T-helper 1 cell treated with Interleukin-12 subunit alpha and Interleukin-12 subunit beta and Interleukin-4 antibody, amounts not matched to agents 30 ng/mL and 1 ng/mL, for 36 hours (primary cell): ENCODE measurements at regions not wholly inside any gene's neighbourhood (a gene's known extent, or its start where the extent isn't known, plus 50 kb on each side); places are given as distances from the start of the nearest gene placed in this dataset.

Experiments
- intact Hi-C: fragments of 100-400 bp; cut with micrococcal nuclease; formaldehyde crosslinking; loops from one replicate; pipeline ENCODE4 v1.15.1; 2024

DNA sequence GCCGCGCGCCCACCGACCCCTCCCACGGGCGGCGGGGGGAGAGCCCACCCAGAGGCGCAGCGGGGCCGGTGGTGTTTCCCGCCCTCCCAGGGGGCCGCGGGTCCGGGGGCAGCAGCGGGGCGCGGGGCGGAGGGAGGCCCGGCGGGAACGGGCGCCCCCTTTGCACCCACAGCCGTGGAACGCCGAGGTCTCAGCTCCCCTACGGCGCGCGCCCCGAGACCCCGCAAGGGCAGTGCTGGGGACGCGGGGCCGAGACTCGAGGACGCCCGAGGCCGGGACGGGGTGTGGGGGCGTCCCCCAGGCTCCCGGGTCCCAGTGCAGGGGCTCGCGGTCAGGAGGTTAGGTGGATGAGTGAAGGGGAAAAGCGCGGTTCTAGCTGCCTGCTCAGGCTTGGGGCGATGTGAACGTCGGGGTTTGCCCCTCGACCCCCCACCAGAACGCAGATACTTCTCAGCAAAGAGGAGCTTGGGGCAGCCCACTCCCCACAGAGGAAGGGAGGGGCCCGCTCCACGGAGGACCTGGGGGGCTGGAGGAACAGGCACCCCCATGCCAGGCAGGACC lies 65.5 kb upstream of the BHLHE23 start:
- intact Hi-C loops: no loop called here

DNA sequence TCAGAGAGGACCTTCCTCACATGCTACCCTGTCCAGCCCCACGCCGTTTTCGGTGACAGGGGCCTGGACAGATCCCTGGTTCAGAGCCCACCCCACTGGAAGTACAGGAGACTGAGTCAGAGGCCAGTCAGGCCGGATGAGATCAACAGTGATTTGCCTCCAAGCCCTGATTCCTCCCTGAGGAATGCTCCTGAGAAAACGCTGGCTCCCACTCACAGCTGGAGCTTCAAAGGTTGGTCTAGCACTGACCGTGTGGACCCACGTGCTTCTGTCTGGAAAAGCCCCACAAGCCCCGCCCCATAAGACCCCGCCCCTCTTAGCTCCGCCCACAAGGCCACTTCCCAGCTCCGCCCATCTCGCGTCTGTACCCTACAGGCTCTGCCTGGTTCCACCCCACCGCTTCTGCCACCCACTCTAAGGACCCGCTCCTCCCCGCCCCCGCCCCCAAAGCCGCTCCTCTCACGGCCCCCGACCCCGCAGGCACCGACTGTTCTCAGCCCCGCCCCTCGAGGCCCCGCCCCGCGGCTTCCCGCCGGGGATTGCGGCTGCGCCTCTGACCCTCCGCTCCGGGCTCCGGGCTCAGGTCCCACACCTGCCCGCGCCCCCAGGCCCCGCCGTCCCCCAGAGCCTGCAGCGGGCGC lies 64.9 kb upstream of the BHLHE23 start:
- intact Hi-C loops: no loop called here

DNA sequence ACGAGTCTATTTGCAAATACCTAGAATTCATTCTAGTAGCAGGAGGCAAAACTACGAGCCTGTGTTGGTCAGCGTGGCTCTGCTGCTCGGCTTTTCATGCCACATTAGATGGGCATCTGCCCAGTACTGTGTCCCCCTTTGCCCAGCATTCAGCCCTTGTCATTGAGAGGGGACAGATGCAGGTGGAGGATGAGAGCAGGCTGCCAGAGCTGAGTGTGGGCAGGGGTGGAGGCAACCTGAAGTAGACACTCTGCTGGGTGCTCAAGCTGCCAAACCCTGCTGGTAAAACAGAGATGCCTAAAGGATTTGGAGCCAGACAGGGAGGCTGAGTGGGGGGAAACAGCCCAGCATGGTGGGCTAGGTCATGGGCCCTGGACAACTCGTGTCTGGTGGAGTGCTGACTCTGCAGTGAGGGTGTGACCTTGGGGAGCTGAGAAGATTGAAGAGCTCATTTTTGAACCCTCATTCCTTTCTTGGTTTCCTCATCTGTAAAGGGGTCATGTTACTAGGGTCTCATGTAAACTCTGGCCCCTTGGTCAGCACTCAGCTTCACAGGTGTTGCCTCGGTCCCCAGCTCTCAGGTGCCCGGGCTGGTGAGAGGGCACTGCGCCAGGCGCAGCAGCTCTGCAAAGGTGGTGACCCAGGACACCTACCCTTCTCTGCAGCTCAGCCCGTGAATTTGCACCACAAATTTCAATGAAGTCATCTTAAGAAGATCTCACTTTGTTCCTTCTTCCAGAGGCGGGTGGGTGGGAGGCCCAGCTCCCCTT lies 64.2 kb upstream of the BHLHE23 start:
- intact Hi-C loops: no loop called here

DNA sequence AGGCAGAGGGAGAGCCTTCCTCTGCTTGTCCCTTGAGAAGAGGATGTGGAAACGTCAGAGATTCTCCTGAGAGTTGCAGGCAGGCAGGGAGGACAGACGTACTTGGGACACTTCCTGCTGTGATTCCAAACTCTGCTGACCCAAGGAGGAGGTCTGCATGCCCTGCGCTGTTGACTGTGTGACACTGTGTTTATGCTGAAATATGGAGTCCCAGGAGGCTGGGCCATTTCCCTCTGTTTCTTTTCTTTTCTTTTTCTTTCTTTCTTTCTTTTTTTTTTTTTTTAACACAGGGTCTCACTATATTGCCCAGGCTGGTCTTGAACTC lies 63.5 kb upstream of the BHLHE23 start:
- intact Hi-C loops: no loop called here

DNA sequence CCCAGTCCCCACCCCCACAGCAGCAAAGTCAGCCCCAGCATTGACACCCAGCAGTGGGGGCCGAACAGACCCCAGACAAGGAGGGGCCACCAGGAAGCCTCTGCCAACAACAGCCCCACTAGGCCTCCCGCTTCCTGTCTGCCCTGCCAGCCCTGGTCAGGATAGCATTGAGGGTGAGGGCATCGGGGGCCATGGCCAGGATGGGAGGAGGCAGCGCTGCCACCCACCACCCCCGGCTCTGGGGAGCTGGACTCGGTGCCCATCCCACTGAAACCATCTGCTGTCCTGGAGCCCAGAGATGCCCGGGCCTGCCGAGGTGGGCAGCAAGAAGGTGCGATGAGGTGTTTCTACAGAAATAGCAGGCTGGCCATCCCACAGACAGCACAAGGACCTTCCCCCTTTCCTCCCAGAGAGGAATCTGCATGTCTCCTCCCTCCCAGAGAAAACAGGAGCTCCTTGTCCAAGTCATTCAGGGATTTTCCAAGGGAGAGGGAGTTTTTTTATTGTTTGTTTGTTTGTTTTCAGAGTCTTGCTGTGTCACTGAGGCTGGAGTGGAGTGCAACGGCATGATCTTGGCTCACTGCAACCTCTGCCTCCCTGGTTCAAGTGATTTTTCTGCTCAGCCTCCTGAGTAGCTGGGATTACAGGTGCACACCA lies 62.1 kb upstream of the BHLHE23 start:
- intact Hi-C loops: no loop called here

GRCh38 chr20:63067721-63068560 lies 61.2 kb upstream of the BHLHE23 start:
- intact Hi-C loops: no loop called here

- intact Hi-C loops: no loop called here
Measured at GRCh38 chr20:63067266-63067635, 60.5 kb upstream of the BHLHE23 start.

DNA sequence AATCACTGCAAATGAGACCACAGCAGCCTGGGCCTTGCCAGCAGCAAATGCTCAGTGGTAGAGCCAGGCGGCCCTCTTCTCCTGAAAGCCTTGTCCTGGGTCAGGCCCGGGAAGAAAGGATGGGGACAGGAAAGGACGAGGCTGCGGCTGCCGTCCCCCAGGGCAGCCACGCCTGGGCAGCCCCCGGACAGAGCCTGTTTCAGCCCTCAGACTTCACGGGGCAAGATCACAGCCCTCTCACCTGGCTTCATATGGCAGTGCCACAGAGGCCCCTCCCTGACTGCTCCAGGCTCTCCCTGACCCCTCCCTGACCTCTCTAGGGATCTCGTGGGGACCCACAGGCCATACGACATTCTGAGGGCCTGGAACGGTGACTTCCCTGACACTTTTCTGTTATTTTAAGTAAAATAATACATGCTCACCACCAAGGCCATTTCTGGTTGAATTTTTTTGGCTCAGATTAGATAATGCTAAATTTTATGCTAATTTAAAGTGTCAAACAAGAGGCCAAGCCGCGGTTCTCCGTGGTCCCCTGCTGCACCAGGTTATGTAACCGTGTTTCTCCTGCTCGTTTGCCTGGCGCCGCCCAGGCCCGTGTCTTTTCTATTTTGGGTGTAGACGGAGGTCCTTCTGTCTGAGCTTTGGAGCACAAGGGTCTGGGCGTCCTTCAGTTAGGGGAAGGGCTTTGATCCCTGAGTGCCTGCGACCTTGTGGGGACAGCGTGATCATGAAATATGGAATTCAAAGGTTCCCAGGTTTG lies 59.9 kb upstream of the BHLHE23 start:
- intact Hi-C loops: no loop called here

GRCh38 chr20:63065911-63066310 lies 59.1 kb upstream of the BHLHE23 start:
- intact Hi-C loops: no loop called here

GRCh38 chr20:63064745-63065711 lies 58.3 kb upstream of the BHLHE23 start:
- intact Hi-C loops: no loop called here

DNA sequence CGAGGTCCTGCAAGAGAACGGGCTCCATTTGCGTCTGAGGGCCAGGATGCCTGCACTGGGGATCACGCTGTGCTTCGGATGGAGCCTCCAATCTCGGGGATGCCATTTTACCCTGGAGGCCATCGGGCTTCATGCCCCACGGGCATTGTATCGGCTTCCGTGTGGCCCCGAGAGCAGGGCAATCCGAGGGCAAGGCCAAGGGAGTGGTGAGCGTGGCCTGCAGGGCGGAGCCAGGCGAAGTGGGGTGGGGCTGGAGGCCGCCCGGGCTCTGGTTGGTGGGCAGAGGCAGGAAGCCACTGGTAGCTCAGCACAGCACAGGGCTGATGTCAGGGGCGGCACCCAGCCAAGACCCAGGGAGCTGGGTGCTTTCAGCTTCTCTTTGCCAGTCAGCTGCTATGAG lies 57.5 kb upstream of the BHLHE23 start:
- intact Hi-C loops: no loop called here

DNA sequence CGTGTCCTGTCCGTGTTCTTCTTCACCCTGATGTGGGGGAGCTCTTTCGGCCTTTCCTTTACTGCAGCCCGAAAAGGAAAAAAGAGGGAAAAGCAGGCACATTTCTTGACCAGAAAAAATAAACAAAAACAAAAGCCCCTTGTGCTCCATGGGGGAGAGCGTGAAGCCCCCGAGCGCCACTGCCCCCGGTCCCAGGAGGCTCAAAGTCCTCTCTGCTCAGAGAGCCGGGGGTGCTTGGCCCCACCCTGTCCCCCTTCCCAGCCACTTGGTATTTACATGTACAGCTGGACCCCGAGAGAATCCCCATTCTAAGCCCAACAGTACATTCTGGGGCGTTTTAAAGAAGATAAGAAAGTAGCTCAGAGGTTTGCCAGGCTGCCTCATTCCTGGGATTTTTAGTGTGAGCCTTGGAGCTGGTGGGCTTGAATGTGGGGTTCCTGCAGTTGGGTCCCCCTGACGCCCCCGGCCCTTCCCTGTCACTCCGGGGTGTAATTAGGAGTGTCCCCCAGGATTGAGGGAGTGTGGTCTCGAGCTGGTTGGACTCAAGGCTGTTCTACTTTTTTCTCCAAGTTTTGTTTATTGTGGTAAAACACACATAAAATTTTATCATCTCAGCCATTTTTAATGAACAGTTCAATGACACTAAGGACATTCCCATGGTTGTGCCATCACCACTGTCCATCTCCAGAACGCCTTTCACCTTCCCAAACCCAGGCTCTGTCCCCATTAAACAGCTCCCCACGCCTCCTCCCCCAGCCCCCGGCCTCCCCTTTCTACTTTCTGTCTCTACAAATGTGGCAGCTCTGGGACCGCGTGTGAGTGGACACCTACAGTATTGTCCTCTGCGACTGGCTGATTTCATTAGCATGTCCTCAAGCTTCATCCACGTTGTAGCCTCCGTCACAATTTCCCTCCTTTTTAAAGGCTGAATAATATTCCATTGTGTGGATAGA lies 55.7 kb upstream of the BHLHE23 start:
- intact Hi-C loops: no loop called here

DNA sequence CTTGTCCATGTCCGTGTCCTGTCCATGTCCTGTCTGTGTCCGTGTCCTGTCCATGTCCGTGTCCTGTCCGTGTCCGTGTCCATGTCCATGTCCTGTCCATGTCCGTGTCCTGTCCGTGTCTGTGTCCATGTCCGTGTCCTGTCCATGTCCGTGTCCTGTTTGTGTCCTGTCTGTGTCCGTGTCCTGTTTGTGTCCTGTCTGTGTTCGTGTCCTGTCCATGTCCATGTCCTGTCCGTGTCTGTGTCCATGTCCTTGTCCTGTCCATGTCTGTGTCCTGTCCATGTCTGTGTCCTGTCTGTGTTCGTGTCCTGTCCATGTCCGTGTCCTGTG lies 55.0 kb upstream of the BHLHE23 start:
- intact Hi-C loops: no loop called here

DNA sequence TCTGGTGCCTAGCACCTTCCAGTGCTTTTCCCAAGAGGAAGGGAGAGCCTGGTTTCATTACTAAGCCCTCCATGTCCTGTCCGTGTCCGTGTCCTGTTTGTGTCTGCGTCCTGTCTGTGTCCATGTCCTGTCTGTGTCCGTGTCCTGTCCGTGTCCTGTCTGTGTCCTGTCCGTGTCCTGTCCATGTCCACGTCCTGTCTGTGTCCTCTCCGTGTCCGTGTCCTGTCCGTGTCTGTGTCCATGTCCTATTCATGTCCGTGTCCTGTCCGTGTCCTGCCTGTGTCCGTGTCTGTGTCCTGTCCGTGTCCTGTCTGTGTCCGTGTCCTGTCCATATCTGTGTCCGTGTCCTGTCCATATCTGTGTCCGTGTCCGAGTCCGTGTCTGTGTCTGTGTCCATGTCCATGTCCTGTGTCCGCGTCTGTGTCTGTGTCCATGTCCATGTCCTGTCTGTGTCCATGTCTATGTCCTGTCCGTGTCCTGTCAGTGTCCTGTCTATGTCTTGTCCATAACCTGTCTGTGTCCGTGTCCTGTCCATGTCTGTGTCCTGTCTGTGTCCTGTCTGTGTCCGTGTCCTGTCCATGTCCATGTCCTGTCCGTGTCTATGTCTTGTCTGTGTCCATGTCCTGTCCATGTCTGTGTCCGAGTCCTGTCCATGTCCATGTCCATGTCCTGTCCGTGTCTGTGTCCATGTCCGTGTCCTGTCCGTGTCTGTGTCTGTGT lies 54.4 kb upstream of the BHLHE23 start:
- intact Hi-C loops: no loop called here

- intact Hi-C loops: no loop called here
Measured at GRCh38 chr20:63060057-63060991, 53.6 kb upstream of the BHLHE23 start.

GRCh38 chr20:63059684-63060056 lies 52.9 kb upstream of the BHLHE23 start:
- intact Hi-C loops: loop anchor here (5.0 kb wide), 2 partner anchors 118 to 323 kb away; no protein-coding TSS in a partner anchor
